ENCODE measurements at regions not wholly inside any gene's neighbourhood (a gene's known extent, or its start where the extent isn't known, plus 50 kb on each side); places are given as distances from the start of the nearest gene placed in this dataset.

GRCh38 chr2:238581126-238581525 is 154.4 kb downstream of the ASB1 start:
- no peak for TF ChIP-seq POLR2A (IDR thresholded peaks at IDR 0.05; ENCODE audit: low read depth)
- TF ChIP-seq CTCF (IDR thresholded peaks at IDR 0.05), result no peak

Measured in esophagus muscularis mucosa (tissue), 3 donors.